B cell (primary cell): ENCODE measurements at regions not wholly inside any gene's neighbourhood (a gene's known extent, or its start where the extent isn't known, plus 50 kb on each side); places are given as distances from the start of the nearest gene placed in this dataset.

ENCODE experiments used
- ATAC-seq: fragments of 200-7000 bp; cut with Tn5 transposase; one replicate; pipeline ENCODE4 v1.10.0; 2021; ENCODE audit warnings: low read depth, mild to moderate bottlenecking, moderate number of reproducible peaks, moderate library complexity
- CTCF ChIA-PET: fragments of 350-600 bp; sonication (Branson Sonifier 250); formaldehyde crosslinking; loops from one replicate; lab custom pipeline; 2021; ENCODE audit warnings: antibody characterized with exemption, inconsistent platforms; lab: Charles Lee
- POLR2A ChIA-PET: fragments of 350-600 bp; sonication (Branson Sonifier 250); formaldehyde crosslinking; loops from one replicate; lab custom pipeline; 2021; ENCODE audit warnings: antibody characterized with exemption; lab: Charles Lee
- DNase-seq: peaks from one replicate; pipeline ENCODE4 v3.0.0; 2013
- H2AFZ ChIP-seq: 2 replicates; pipeline ENCODE4 v1.6.1; 2012; ENCODE audit warnings: mild to moderate bottlenecking, low read depth, low read length; ENCODE audit not compliant: insufficient read depth, poor library complexity, severe bottlenecking
- H3K27ac ChIP-seq, 2 donors: 1 replicate in 1 of 2; 2 replicates in 1 of 2; pipeline ENCODE4 v1.5.1; 2012 to 2013; ENCODE audit warnings: low read length in 2 of 2, mild to moderate bottlenecking in 2 of 2, moderate library complexity in 1 of 2
- H3K27me3 ChIP-seq, 4 experiments: fragments of 200-600 bp in 1 of 4; sonication (generic) in 1 of 4; replicated peaks in 1 of 4; 1 replicate in 2 of 4; 2 replicates in 2 of 4; pipeline versions ENCODE4 v1.6.1 to v1.7.0; 2013 to 2016; ENCODE audit warnings: low read length in 3 of 4, mild to moderate bottlenecking in 2 of 4, mixed read lengths in 1 of 4, moderate library complexity in 1 of 4; ENCODE audit not compliant: insufficient read depth in 4 of 4, control insufficient read depth in 3 of 4; ENCODE audit errors: control extremely low read depth in 1 of 4
- H3K36me3 ChIP-seq, 2 experiments: replicated peaks in 1 of 2; 1 replicate in 1 of 2; 2 replicates in 1 of 2; pipeline versions ENCODE4 v1.6.1 to v1.7.1; 2013; ENCODE audit warnings: low read length in 1 of 2; ENCODE audit not compliant: insufficient read depth in 2 of 2, control insufficient read depth in 1 of 2; ENCODE audit errors: control extremely low read depth in 1 of 2, extremely low read depth in 1 of 2
- H3K4me1 ChIP-seq, 2 donors: fragments of 200-600 bp in 1 of 2; sonication (generic) in 1 of 2; 1 replicate in 1 of 2; 2 replicates in 1 of 2; pipeline versions ENCODE4 v1.5.1 to v1.6.1; 2013 to 2017; ENCODE audit warnings: low read length in 2 of 2; ENCODE audit not compliant: control insufficient read depth in 2 of 2, insufficient read depth in 2 of 2
- H3K4me2 ChIP-seq: replicated peaks from 2 replicates; pipeline ENCODE3; 2012; ENCODE audit warnings: mild to moderate bottlenecking, low read depth, low read length; ENCODE audit not compliant: poor library complexity, severe bottlenecking
- H3K4me3 ChIP-seq, 5 experiments: fragments of 200-600 bp in 1 of 5; sonication (generic) in 1 of 5; 1 replicate in 3 of 5; 2 replicates in 2 of 5; pipeline versions ENCODE4 v1.5.1 to v1.7.0; 2011 to 2016; ENCODE audit warnings: low read length in 4 of 5, mild to moderate bottlenecking in 4 of 5, low read depth in 2 of 5, control low read depth in 1 of 5, moderate library complexity in 1 of 5; ENCODE audit not compliant: insufficient read depth in 1 of 5; ENCODE audit errors: control extremely low read depth in 1 of 5, extremely low read depth in 1 of 5
- H3K79me2 ChIP-seq: fragments of 200-600 bp; sonication (generic); one replicate; pipeline ENCODE4 v1.6.0; 2016; ENCODE audit warnings: low read length; ENCODE audit not compliant: control insufficient read depth, insufficient read depth
- H3K9ac ChIP-seq: fragments of 200-600 bp; sonication (generic); 2 replicates; pipeline ENCODE4 v1.6.1; 2017; ENCODE audit warnings: mild to moderate bottlenecking, low read length, moderate library complexity
- H3K9me3 ChIP-seq, 3 donors: one replicate each; pipeline versions ENCODE4 v1.6.1 to v1.7.1; 2013; ENCODE audit warnings: low read length in 2 of 3; ENCODE audit not compliant: control insufficient read depth in 2 of 3, insufficient read depth in 1 of 3; ENCODE audit errors: control extremely low read depth in 1 of 3
- H4K20me1 ChIP-seq: 2 replicates; pipeline ENCODE4 v1.6.0; 2012; ENCODE audit warnings: mild to moderate bottlenecking, low read length; ENCODE audit not compliant: insufficient read depth, control insufficient read depth, poor library complexity, severe bottlenecking
- H3K27ac Mint-ChIP-seq: one replicate; pipeline ENCODE4 v1.8.0; 2021; ENCODE audit warnings: mixed read lengths
- H3K27me3 Mint-ChIP-seq: one replicate; pipeline ENCODE4 v1.8.0; 2021; ENCODE audit warnings: mixed read lengths
- H3K4me1 Mint-ChIP-seq: one replicate; pipeline ENCODE4 v1.8.0; 2021; ENCODE audit warnings: mixed read lengths
- H3K4me3 Mint-ChIP-seq: one replicate; pipeline ENCODE4 v1.8.0; 2021; ENCODE audit warnings: mixed read lengths
- H3K9me3 Mint-ChIP-seq: one replicate; pipeline ENCODE4 v1.8.0; 2022; ENCODE audit warnings: mixed read lengths; ENCODE audit not compliant: insufficient read depth
- EZH2 ChIP-seq: IDR thresholded peaks from 2 replicates; pipeline ENCODE4 v1.6.1; 2012; ENCODE audit warnings: borderline replicate concordance, low read depth, mild to moderate bottlenecking, moderate library complexity, low read length; ENCODE audit not compliant: insufficient read depth, poor library complexity, severe bottlenecking
- WGBS: methylation state at CpG from one replicate; pipeline ENCODE4 v1.1.5; 2013; ENCODE audit warnings: missing lambda C conversion rate; ENCODE audit not compliant: insufficient coverage; 5-methylcytosine and 5-hydroxymethylcytosine counted together
- intact Hi-C: fragments of 100-400 bp; cut with micrococcal nuclease; formaldehyde crosslinking; loops from one replicate; pipeline ENCODE4 v1.10.0; 2022
- TF ChIP-seq, protein P1 (sequence below): fragments of 200-600 bp; IDR thresholded peaks from one replicate; pipeline ENCODE4 v1.8.0; 2022; ENCODE audit warnings: antibody characterized with exemption, mild to moderate bottlenecking

DNA sequence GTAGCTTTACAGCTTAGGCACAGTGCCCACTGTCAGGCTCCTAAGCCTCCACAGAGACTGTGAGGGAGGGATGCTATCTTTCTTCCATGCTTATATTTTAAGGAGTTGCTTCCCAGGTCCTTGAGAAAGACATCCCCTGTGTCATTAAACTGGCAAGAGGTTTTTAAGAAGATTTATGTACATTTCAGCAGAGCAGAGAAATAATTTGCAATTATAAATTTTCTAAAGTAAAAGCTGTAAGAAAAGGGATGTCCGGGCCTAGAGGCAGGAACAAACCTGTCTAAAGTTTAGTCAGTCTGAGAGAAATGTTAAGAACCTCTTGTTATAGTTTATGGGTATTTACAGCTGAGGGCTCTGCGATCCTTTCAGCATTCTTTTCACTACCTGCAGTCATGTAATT lies 716.1 kb downstream of the SLC16A7 start:
- DNase-seq: no peak
- no peaks in the 10 kb centered on the region for H3K27me3 Mint-ChIP-seq
- H3K4me1 Mint-ChIP-seq: no peaks in the 10 kb centered on the region
- Histone ChIP-seq H3K36me3 (no peaks in the 10 kb centered on the region), H3K4me3 (no peak overlapping the region), H3K79me2 (no peaks in the 10 kb centered on the region), H3K9me3 (no peaks in the 10 kb centered on the region), H3K4me1 (no peaks in the 10 kb centered on the region), H3K27me3 (no peaks in the 10 kb centered on the region), H3K9ac (no peak overlapping the region), H3K27ac (no peak overlapping the region), H3K4me2 (no peak overlapping the region), H2AFZ (no peak overlapping the region), H4K20me1 (no peaks in the 10 kb centered on the region)
- TF ChIP-seq, protein P1, sequence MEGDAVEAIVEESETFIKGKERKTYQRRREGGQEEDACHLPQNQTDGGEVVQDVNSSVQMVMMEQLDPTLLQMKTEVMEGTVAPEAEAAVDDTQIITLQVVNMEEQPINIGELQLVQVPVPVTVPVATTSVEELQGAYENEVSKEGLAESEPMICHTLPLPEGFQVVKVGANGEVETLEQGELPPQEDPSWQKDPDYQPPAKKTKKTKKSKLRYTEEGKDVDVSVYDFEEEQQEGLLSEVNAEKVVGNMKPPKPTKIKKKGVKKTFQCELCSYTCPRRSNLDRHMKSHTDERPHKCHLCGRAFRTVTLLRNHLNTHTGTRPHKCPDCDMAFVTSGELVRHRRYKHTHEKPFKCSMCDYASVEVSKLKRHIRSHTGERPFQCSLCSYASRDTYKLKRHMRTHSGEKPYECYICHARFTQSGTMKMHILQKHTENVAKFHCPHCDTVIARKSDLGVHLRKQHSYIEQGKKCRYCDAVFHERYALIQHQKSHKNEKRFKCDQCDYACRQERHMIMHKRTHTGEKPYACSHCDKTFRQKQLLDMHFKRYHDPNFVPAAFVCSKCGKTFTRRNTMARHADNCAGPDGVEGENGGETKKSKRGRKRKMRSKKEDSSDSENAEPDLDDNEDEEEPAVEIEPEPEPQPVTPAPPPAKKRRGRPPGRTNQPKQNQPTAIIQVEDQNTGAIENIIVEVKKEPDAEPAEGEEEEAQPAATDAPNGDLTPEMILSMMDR: no peak
- no peak for TF ChIP-seq EZH2
- H3K27ac Mint-ChIP-seq: no peak overlapping the region
- WGBS: no CpG with 5 or more reads among the region's 2 CpGs
- ATAC-seq: no peak
- peaks cover 4% of the 10 kb centered on the region for H3K9me3 Mint-ChIP-seq
- H3K4me3 Mint-ChIP-seq: no peak overlapping the region
- intact Hi-C loops: no loop called here
- POLR2A ChIA-PET: no interaction called here
- CTCF ChIA-PET: no interaction called here

DNA sequence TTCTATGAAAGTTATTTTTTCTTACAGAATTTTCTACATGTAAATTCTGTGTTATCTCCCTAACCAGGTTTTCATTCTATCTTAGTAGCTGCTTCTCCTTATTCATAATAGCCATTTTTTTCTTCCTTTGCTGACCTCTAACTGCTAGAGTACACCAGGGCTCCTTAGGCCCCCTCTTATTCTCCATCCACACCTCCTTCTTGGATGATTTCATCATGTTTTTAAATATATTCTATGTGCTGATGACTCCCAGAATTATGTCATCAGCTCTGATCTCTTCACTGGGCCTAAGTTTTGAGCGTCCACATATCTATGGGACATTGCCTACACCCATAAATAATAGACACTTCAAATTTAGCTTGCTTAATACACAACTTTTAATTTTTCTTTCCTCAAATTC lies 721.5 kb downstream of the SLC16A7 start:
- no peak for ATAC-seq
- Mint-ChIP-seq H3K9me3 (peaks cover 4% of the 10 kb centered on the region), H3K27me3 (no peaks in the 10 kb centered on the region)

More for the DNA sequence above, 721.5 kb downstream of the SLC16A7 start:
- no peak overlapping the region for H3K9ac ChIP-seq
- H3K4me2 ChIP-seq: no peak overlapping the region
- 83% methylated on average over 1 of the region's 1 CpG for WGBS
- H4K20me1 ChIP-seq: no peaks in the 10 kb centered on the region
- H3K27ac ChIP-seq: no peak overlapping the region
- no peaks in the 10 kb centered on the region for H3K36me3 ChIP-seq
- CTCF ChIA-PET: no interaction called here
- intact Hi-C loops: no loop called here
- H3K4me3 Mint-ChIP-seq: no peak overlapping the region
- no peaks in the 10 kb centered on the region for H3K4me1 Mint-ChIP-seq
- no peak overlapping the region for H3K4me3 ChIP-seq
- TF ChIP-seq EZH2: no peak
- TF ChIP-seq, protein P1: no peak
- POLR2A ChIA-PET: no interaction called here
- H3K27me3 ChIP-seq: no peaks in the 10 kb centered on the region
- H3K27ac Mint-ChIP-seq: no peak overlapping the region
- H3K4me1 ChIP-seq: no peaks in the 10 kb centered on the region
- H3K79me2 ChIP-seq: no peaks in the 10 kb centered on the region
- no peak for DNase-seq
- no peak overlapping the region for H2AFZ ChIP-seq
- H3K9me3 ChIP-seq: peaks cover 0 to 2% (median 0%) of the 10 kb centered on the region in 3 donors
